ENCODE measurements at regions not wholly inside any gene's neighbourhood (a gene's known extent, or its start where the extent isn't known, plus 50 kb on each side); places are given as distances from the start of the nearest gene placed in this dataset.

DNA sequence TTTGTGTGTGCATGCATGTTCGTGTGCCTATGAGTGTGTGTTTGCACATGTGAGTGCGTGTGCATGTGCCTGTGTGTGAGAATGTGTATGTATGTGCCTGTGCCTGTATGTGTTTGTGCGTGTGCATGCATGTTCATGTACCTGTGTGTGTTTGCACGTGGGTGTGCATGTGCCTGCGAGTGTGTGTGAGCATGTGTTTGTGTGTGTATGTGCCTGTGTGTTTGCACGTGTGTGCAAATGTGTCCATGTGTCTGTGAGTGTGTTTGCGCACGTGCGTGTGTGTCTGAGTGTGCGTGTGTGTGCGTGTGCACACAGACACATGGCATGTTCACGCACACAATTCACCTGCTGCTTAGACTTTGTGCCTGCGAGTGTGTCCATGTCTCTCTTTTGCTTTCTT, 853.5 kb upstream of the SALL3 start:
- no peak for TF ChIP-seq GATA1 (IDR thresholded peaks at IDR 0.05; ENCODE audit: low read depth, low read length)
- no peak for TF ChIP-seq POLR2A (IDR thresholded peaks at IDR 0.05; ENCODE audit: low read length)

All from erythroblast (primary cell).